ENCODE measurements at regions not wholly inside any gene's neighbourhood (a gene's known extent, or its start where the extent isn't known, plus 50 kb on each side); places are given as distances from the start of the nearest gene placed in this dataset.

- no peak for TF ChIP-seq ZNF274 (IDR thresholded peaks at IDR 0.05; ENCODE audit: low read depth, low read length)
- TF ChIP-seq SUZ12 (IDR thresholded peaks at IDR 0.05; ENCODE audit: extremely low read depth, insufficient read depth, insufficient read length) = no peak
- no peak for TF ChIP-seq YY1 (IDR thresholded peaks at IDR 0.05; ENCODE audit: insufficient read depth, insufficient read length)
- Histone ChIP-seq H3K36me3 (ENCODE audit: insufficient read depth, insufficient read length, low read length) (peaks cover 33% of the 10 kb centered on the region), H3K9ac (ENCODE audit: insufficient read length, low read depth) (no peak overlapping the region), H3K4me1 (ENCODE audit: insufficient read depth, insufficient read length) (no peaks in the 10 kb centered on the region), H3K27me3 (ENCODE audit: insufficient read depth, insufficient read length) (no peaks in the 10 kb centered on the region), H3K9me3 (ENCODE audit: insufficient read depth, low read length) (no peaks in the 10 kb centered on the region), H3K4me3 (ENCODE audit: insufficient read length, low read depth) (no peak overlapping the region)
- no peak for DNase-seq (ENCODE audit: low read depth, low spot score)
These were observed 154.8 kb downstream of the PALM2AKAP2 start for GRCh38 chr9:109934857-109935215.

DNA sequence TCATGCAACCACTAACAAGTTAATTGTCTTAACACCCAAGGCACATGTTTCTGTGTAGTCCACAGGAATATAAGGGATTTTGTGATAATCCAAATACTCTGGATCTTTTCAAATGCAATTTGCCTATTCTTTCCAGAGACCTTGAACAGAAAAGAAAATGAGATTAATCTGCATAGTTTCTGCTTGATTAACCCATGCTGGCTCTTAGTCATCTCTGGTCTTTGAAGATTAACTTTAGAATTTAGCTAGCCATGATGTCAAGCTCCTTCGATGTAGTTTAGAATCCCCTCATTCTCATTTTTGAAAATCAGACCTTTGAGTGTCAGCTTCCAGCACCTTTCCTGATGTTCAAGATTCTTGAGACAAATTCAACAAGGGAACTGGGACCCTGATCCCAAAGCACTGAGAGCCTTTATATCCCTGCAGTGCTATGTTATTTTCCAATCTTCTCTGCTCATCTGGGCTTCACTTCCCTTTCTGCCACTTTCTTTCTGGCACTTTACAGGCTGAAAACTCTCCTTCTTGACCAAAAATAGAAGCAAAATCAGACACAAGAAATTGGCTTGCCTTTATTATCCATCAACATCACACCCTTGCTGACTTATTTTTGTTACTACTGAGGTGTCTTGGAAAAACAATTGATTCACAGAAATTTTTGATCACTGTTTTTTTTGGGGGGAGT is 155.5 kb downstream of the PALM2AKAP2 start:
- H3K27me3 ChIP-seq (ENCODE audit: insufficient read depth, insufficient read length) = no peaks in the 10 kb centered on the region

GRCh38 chr9:109937861-109938453 is 158.0 kb downstream of the PALM2AKAP2 start:
- Histone ChIP-seq H3K4me1 (ENCODE audit: insufficient read depth, insufficient read length) (no peaks in the 10 kb centered on the region), H3K9ac (ENCODE audit: insufficient read length, low read depth) (no peak overlapping the region), H3K4me3 (ENCODE audit: insufficient read length, low read depth) (no peak overlapping the region), H3K36me3 (ENCODE audit: insufficient read depth, insufficient read length, low read length) (peaks cover 17% of the 10 kb centered on the region), H3K9me3 (ENCODE audit: insufficient read depth, low read length) (no peaks in the 10 kb centered on the region), H3K27me3 (ENCODE audit: insufficient read depth, insufficient read length) (no peaks in the 10 kb centered on the region)
- DNase-seq (ENCODE audit: low read depth, low spot score) = no peak
- TF ChIP-seq YY1 (IDR thresholded peaks at IDR 0.05; ENCODE audit: insufficient read depth, insufficient read length) = no peak
- no peak for TF ChIP-seq SUZ12 (IDR thresholded peaks at IDR 0.05; ENCODE audit: extremely low read depth, insufficient read depth, insufficient read length)
- no peak for TF ChIP-seq ZNF274 (IDR thresholded peaks at IDR 0.05; ENCODE audit: low read depth, low read length)

More for the DNA sequence above, 155.5 kb downstream of the PALM2AKAP2 start:
- TF ChIP-seq ZNF274 (IDR thresholded peaks at IDR 0.05; ENCODE audit: low read depth, low read length) (no peak), YY1 (IDR thresholded peaks at IDR 0.05; ENCODE audit: insufficient read depth, insufficient read length) (no peak)
- H3K4me1 ChIP-seq (ENCODE audit: insufficient read depth, insufficient read length) = no peaks in the 10 kb centered on the region
- no peak overlapping the region for H3K9ac ChIP-seq (ENCODE audit: insufficient read length, low read depth)
- DNase-seq (ENCODE audit: low read depth, low spot score) = no peak
- H3K4me3 ChIP-seq (ENCODE audit: insufficient read length, low read depth) = no peak overlapping the region
- peaks cover 32% of the 10 kb centered on the region for H3K36me3 ChIP-seq (ENCODE audit: insufficient read depth, insufficient read length, low read length)
- H3K9me3 ChIP-seq (ENCODE audit: insufficient read depth, low read length) = no peaks in the 10 kb centered on the region

- Histone ChIP-seq H3K36me3 (ENCODE audit: insufficient read depth, insufficient read length, low read length) (peaks cover 20% of the 10 kb centered on the region), H3K4me3 (ENCODE audit: insufficient read length, low read depth) (no peak overlapping the region), H3K27me3 (ENCODE audit: insufficient read depth, insufficient read length) (no peaks in the 10 kb centered on the region), H3K9ac (ENCODE audit: insufficient read length, low read depth) (no peak overlapping the region), H3K4me1 (ENCODE audit: insufficient read depth, insufficient read length) (no peaks in the 10 kb centered on the region), H3K9me3 (ENCODE audit: insufficient read depth, low read length) (no peaks in the 10 kb centered on the region)
- TF ChIP-seq YY1 (IDR thresholded peaks at IDR 0.05; ENCODE audit: insufficient read depth, insufficient read length) (no peak), ZNF274 (IDR thresholded peaks at IDR 0.05; ENCODE audit: low read depth, low read length) (no peak), SUZ12 (IDR thresholded peaks at IDR 0.05; ENCODE audit: extremely low read depth, insufficient read depth, insufficient read length) (no peak)
- DNase-seq (ENCODE audit: low read depth, low spot score) = no peak
These were observed 159.8 kb downstream of the PALM2AKAP2 start for GRCh38 chr9:109939698-109940342.

- peaks cover 20% of the 10 kb centered on the region for H3K36me3 ChIP-seq (ENCODE audit: insufficient read depth, insufficient read length, low read length)
- no peaks in the 10 kb centered on the region for H3K27me3 ChIP-seq (ENCODE audit: insufficient read depth, insufficient read length)
- H3K4me1 ChIP-seq (ENCODE audit: insufficient read depth, insufficient read length) = no peaks in the 10 kb centered on the region
- no peak overlapping the region for H3K9ac ChIP-seq (ENCODE audit: insufficient read length, low read depth)
- DNase-seq (ENCODE audit: low read depth, low spot score) = no peak
- no peaks in the 10 kb centered on the region for H3K9me3 ChIP-seq (ENCODE audit: insufficient read depth, low read length)
- no peak overlapping the region for H3K4me3 ChIP-seq (ENCODE audit: insufficient read length, low read depth)
- TF ChIP-seq SUZ12 (IDR thresholded peaks at IDR 0.05; ENCODE audit: extremely low read depth, insufficient read depth, insufficient read length) = no peak
- no peak for TF ChIP-seq ZNF274 (IDR thresholded peaks at IDR 0.05; ENCODE audit: low read depth, low read length)
- no peak for TF ChIP-seq YY1 (IDR thresholded peaks at IDR 0.05; ENCODE audit: insufficient read depth, insufficient read length)
These were observed 160.6 kb downstream of the PALM2AKAP2 start for GRCh38 chr9:109940561-109940960.

- Histone ChIP-seq H3K27me3 (ENCODE audit: insufficient read depth, insufficient read length) (no peaks in the 10 kb centered on the region), H3K4me1 (ENCODE audit: insufficient read depth, insufficient read length) (no peaks in the 10 kb centered on the region), H3K4me3 (ENCODE audit: insufficient read length, low read depth) (no peak overlapping the region), H3K9me3 (ENCODE audit: insufficient read depth, low read length) (no peaks in the 10 kb centered on the region), H3K9ac (ENCODE audit: insufficient read length, low read depth) (no peak overlapping the region), H3K36me3 (ENCODE audit: insufficient read depth, insufficient read length, low read length) (peaks cover 17% of the 10 kb centered on the region)
- no peak for TF ChIP-seq ZNF274 (IDR thresholded peaks at IDR 0.05; ENCODE audit: low read depth, low read length)
- TF ChIP-seq YY1 (IDR thresholded peaks at IDR 0.05; ENCODE audit: insufficient read depth, insufficient read length) = no peak
- no peak for TF ChIP-seq SUZ12 (IDR thresholded peaks at IDR 0.05; ENCODE audit: extremely low read depth, insufficient read depth, insufficient read length)
- no peak for DNase-seq (ENCODE audit: low read depth, low spot score)
These were observed 161.8 kb downstream of the PALM2AKAP2 start for GRCh38 chr9:109941771-109942170.

DNA sequence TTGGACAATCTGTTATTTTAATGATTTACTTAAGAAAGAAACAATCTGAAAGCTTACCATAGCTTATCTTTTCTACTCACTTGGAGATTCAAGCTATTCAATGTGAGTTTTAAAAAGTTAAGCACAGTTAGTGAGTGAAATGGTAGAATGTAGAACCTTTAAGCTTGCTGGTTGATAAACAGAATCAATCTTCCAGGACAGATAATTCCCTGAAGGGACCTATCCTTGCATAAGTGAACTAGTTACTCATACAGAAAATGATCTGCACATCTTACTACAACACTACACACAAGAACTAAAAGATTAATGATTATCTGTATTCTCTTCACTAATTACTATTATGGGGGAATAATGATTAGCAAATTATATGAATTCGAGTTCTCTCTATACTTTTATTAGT is 165.6 kb downstream of the PALM2AKAP2 start:
- H3K4me3 ChIP-seq (ENCODE audit: insufficient read length, low read depth) = no peak overlapping the region
- no peaks in the 10 kb centered on the region for H3K4me1 ChIP-seq (ENCODE audit: insufficient read depth, insufficient read length)
- no peak overlapping the region for H3K9ac ChIP-seq (ENCODE audit: insufficient read length, low read depth)
- no peaks in the 10 kb centered on the region for H3K9me3 ChIP-seq (ENCODE audit: insufficient read depth, low read length)
- H3K27me3 ChIP-seq (ENCODE audit: insufficient read depth, insufficient read length) = no peaks in the 10 kb centered on the region
- no peak for DNase-seq (ENCODE audit: low read depth, low spot score)
- peaks cover 23% of the 10 kb centered on the region for H3K36me3 ChIP-seq (ENCODE audit: insufficient read depth, insufficient read length, low read length)
- no peak for TF ChIP-seq SUZ12 (IDR thresholded peaks at IDR 0.05; ENCODE audit: extremely low read depth, insufficient read depth, insufficient read length)
- TF ChIP-seq YY1 (IDR thresholded peaks at IDR 0.05; ENCODE audit: insufficient read depth, insufficient read length) = no peak
- no peak for TF ChIP-seq ZNF274 (IDR thresholded peaks at IDR 0.05; ENCODE audit: low read depth, low read length)

Measured in NT2/D1 (cell line).